Thoracic aorta (tissue), 2 donors: ENCODE measurements at regions not wholly inside any gene's neighbourhood (a gene's known extent, or its start where the extent isn't known, plus 50 kb on each side); places are given as distances from the start of the nearest gene placed in this dataset.

Source experiments
- ATAC-seq: fragments of 150-250 bp; one replicate; pipeline ENCODE4 v1.8.0; 2017; ENCODE audit warnings: low read depth; ENCODE audit not compliant: insufficient number of reproducible peaks, low FRiP score
- DNase-seq: peaks from one replicate; pipeline ENCODE4 v3.0.0-alpha.2; 2020; ENCODE audit warnings: low spot score
- H3K27ac ChIP-seq, 2 donors: fragments of 200-600 bp; sonication (generic); 1 replicate in 1 of 2; 2 replicates in 1 of 2; pipeline ENCODE4 v1.5.1; 2016; ENCODE audit warnings: mild to moderate bottlenecking in 2 of 2, moderate library complexity in 2 of 2
- H3K27me3 ChIP-seq: fragments of 200-600 bp; sonication (generic); replicated peaks from 2 replicates; pipeline ENCODE4 v1.6.0; 2016; ENCODE audit warnings: mild to moderate bottlenecking; ENCODE audit not compliant: insufficient read depth
- H3K36me3 ChIP-seq: fragments of 200-600 bp; sonication (generic); one replicate; pipeline ENCODE4 v1.5.1; 2016
- H3K4me1 ChIP-seq, 2 donors: fragments of 200-600 bp; sonication (generic); 1 replicate in 1 of 2; 2 replicates in 1 of 2; pipeline versions ENCODE4 v1.5.1 to v1.6.0; 2016; ENCODE audit warnings: low read depth in 2 of 2, mild to moderate bottlenecking in 1 of 2; ENCODE audit not compliant: control insufficient read depth in 1 of 2
- H3K4me3 ChIP-seq: fragments of 200-600 bp; sonication (generic); 2 replicates; pipeline ENCODE4 v1.5.1; 2016; ENCODE audit warnings: mild to moderate bottlenecking
- H3K9me3 ChIP-seq: fragments of 200-600 bp; sonication (generic); 2 replicates; pipeline ENCODE4 v1.5.1; 2016
- CTCF ChIP-seq: fragments of 200-600 bp; sonication (generic); IDR thresholded peaks from one replicate; pipeline ENCODE4 v1.5.1; 2019; ENCODE audit warnings: antibody characterized with exemption

GRCh38 chr6:80541886-80542285, 435.4 kb downstream of the BCKDHB start:
- H3K36me3 ChIP-seq = no peaks in the 10 kb centered on the region
- no peak for DNase-seq
- TF ChIP-seq CTCF = no peak
- H3K4me1 ChIP-seq = no peaks in the 10 kb centered on the region
- H3K27me3 ChIP-seq = no peaks in the 10 kb centered on the region
- no peak overlapping the region for H3K4me3 ChIP-seq
- no peaks in the 10 kb centered on the region for H3K9me3 ChIP-seq
- H3K27ac ChIP-seq = no peak overlapping the region
- no peak for ATAC-seq

GRCh38 chr6:80541181-80541580, 434.7 kb downstream of the BCKDHB start:
- DNase-seq = no peak
- Histone ChIP-seq H3K27me3 (no peaks in the 10 kb centered on the region), H3K4me1 (no peaks in the 10 kb centered on the region), H3K9me3 (no peaks in the 10 kb centered on the region), H3K4me3 (no peak overlapping the region), H3K36me3 (no peaks in the 10 kb centered on the region), H3K27ac (no peak overlapping the region)
- ATAC-seq = no peak
- no peak for TF ChIP-seq CTCF

DNA sequence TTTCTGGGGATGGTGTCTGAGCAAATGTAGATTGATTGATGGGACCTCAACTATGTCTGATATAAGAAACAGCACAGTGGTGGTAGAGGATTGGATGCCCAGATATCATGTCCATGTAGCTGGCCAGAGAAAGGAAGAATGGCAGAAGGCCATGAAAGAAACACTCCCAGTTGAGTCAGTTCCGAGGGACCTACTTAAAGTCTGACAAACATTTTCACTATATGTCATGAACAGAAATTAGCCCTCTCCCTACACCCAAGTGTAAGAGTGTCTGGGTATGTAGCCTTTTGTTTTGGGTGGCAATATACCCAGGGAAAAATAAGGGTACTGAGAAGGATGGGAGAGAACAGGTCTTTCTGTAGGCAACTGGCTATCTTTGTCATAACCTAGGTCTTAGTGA, 434.2 kb downstream of the BCKDHB start:
- H3K4me1 ChIP-seq = no peaks in the 10 kb centered on the region
- H3K36me3 ChIP-seq = no peaks in the 10 kb centered on the region
- no peak overlapping the region for H3K4me3 ChIP-seq
- no peaks in the 10 kb centered on the region for H3K27me3 ChIP-seq
- DNase-seq (no peak), ATAC-seq (no peak)
- no peaks in the 10 kb centered on the region for H3K9me3 ChIP-seq
- H3K27ac ChIP-seq = no peak overlapping the region
- no peak for TF ChIP-seq CTCF

DNA sequence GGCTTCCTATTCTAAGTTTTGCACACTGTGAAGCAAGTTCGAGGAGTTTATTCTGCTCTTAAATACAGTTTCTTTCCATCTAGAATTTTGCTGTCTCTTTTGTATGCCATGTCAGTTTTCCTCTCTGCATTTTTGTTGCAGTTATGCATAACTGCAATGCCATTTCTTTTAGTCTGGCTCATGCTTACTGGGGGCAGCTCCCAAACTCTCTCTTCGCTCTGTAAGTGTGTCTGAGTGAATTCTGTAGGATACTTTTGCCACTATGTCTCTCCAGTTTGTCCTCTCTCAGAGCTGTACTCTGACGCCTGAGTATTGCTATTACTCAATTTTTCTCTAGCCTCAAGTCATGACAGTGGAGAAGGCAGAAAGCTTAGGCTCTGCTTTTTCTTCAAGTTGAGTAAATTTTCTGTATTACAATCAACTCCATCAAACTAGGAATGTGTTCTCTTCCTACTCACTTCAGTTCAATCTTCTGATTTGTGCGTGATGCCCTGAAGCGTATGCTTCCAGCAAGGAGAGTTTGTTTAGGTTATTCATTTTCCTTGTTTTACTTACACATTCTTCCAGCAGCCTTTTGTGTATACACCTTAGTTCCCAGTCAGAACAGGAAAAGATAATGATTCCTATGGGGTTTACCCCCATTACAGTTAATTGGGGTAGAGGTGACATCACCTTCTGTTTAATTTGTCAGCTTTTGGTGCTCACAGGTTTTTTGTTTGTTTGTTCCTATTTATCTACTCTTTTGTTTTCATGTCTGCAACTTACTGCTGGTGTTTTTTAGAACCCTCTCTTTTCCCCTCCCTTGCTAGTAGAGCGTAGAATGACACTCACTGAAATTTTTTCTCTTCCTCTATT, 430.9 kb downstream of the BCKDHB start:
- no peak for ATAC-seq
- H3K4me3 ChIP-seq = no peak overlapping the region
- H3K36me3 ChIP-seq = no peaks in the 10 kb centered on the region
- no peaks in the 10 kb centered on the region for H3K27me3 ChIP-seq
- TF ChIP-seq CTCF = no peak
- no peaks in the 10 kb centered on the region for H3K4me1 ChIP-seq
- no peak overlapping the region for H3K27ac ChIP-seq
- H3K9me3 ChIP-seq = no peaks in the 10 kb centered on the region
- DNase-seq = no peak

GRCh38 chr6:80535914-80536565, 429.6 kb downstream of the BCKDHB start:
- TF ChIP-seq CTCF = no peak
- no peaks in the 10 kb centered on the region for H3K27me3 ChIP-seq
- DNase-seq = no peak

More at GRCh38 chr6:80535914-80536565, 429.6 kb downstream of the BCKDHB start:
- H3K27ac ChIP-seq = no peak overlapping the region
- H3K4me3 ChIP-seq = no peak overlapping the region
- H3K36me3 ChIP-seq = no peaks in the 10 kb centered on the region
- no peak for ATAC-seq
- no peaks in the 10 kb centered on the region for H3K9me3 ChIP-seq
- no peaks in the 10 kb centered on the region for H3K4me1 ChIP-seq
